A549 (cell line): ENCODE measurements at regions not wholly inside any gene's neighbourhood (a gene's known extent, or its start where the extent isn't known, plus 50 kb on each side); places are given as distances from the start of the nearest gene placed in this dataset.

Experiments used
- CEBPB ChIP-seq, 2 experiments: fragments of >200 bp in 1 of 2; sonication (Bioruptor Twin) in 1 of 2; formaldehyde crosslinking in 1 of 2; IDR thresholded peaks; 2 replicates each; pipeline ENCODE4 v1.6.1; 2012 to 2016
- EP300 ChIP-seq, 2 experiments: fragments of >200 bp; sonication (Bioruptor Twin); formaldehyde crosslinking; IDR thresholded peaks; 2 replicates in 1 of 2; 3 replicates in 1 of 2; pipeline ENCODE4 v1.6.1; 2016 to 2017
- FOSL2 ChIP-seq, 2 experiments: fragments of 450-650 bp in 1 of 2; fragments of >200 bp in 1 of 2; sonication (Bioruptor Twin) in 1 of 2; formaldehyde crosslinking; IDR thresholded peaks; 2 replicates each; pipeline versions ENCODE4 v1.5.0 to v1.6.1; 2016 to 2020; ENCODE audit warnings: mild to moderate bottlenecking in 1 of 2, moderate library complexity in 1 of 2
- JUN ChIP-seq, 2 experiments: fragments of >200 bp; sonication (Bioruptor Twin); formaldehyde crosslinking; IDR thresholded peaks; 2 replicates in 1 of 2; 3 replicates in 1 of 2; pipeline ENCODE4 v1.6.1; 2016 to 2017
- POLR2A ChIP-seq: IDR thresholded peaks from 2 replicates; pipeline ENCODE4 v1.6.1; 2012; ENCODE audit warnings: mild to moderate bottlenecking, low read length
- POLR2AphosphoS2 ChIP-seq: conservative IDR thresholded peaks from 2 replicates; pipeline ENCODE4 v1.6.1; 2012; ENCODE audit warnings: low read length, improper control_type of control experiment, inconsistent platforms
- RAD21 ChIP-seq, 2 experiments: fragments of >200 bp in 1 of 2; sonication (Bioruptor Twin) in 1 of 2; formaldehyde crosslinking in 1 of 2; IDR thresholded peaks in 1 of 2; conservative IDR thresholded peaks in 1 of 2; 2 replicates in 1 of 2; 3 replicates in 1 of 2; pipeline ENCODE4 v1.6.1; 2012 to 2018; ENCODE audit warnings: inconsistent platforms in 1 of 2
- RCOR1 ChIP-seq: fragments of 150-350 bp; IDR thresholded peaks from 2 replicates; pipeline ENCODE4 v1.6.1; 2014; ENCODE audit warnings: antibody characterized with exemption, low read length, low read depth
- SMC3 ChIP-seq: fragments of >200 bp; sonication (Bioruptor Twin); formaldehyde crosslinking; IDR thresholded peaks from 3 replicates; pipeline ENCODE4 v1.6.1; 2018; ENCODE audit warnings: inconsistent platforms
- TF ChIP-seq, protein P1 (sequence below): fragments of >200 bp; sonication (Bioruptor Twin); formaldehyde crosslinking; IDR thresholded peaks from 3 replicates; pipeline ENCODE4 v1.5.1; 2016
- TF ChIP-seq, protein P2 (sequence below): fragments of 250-450 bp; sonication (Bioruptor Pico); IDR thresholded peaks from 2 replicates; pipeline ENCODE4 v1.5.0; 2020; ENCODE audit warnings: low read depth, mild to moderate bottlenecking, moderate library complexity

DNA sequence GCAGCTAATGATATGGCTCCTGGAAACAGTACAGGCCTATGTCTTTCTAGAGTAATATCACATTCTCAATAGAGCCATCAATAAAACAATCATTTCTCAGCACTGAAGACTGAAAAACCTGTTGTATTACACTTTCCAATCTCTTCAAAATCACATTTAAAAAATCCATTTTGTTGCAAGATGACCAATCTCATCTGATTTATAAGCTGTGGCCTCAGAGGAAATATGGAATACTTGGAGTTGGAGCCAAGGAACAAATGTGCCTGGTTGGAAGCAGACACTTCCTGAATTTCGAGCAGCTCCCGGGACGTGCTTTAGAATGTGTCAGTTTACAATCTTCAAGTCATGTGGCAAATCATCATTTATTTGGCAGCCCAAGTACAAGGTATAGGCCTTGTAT is 114.5 kb downstream of the ADCYAP1 start:
- TF ChIP-seq RCOR1, result no peak
- no peak for TF ChIP-seq JUN (IDR thresholded peaks at IDR 0.05)
- TF ChIP-seq, protein P1, sequence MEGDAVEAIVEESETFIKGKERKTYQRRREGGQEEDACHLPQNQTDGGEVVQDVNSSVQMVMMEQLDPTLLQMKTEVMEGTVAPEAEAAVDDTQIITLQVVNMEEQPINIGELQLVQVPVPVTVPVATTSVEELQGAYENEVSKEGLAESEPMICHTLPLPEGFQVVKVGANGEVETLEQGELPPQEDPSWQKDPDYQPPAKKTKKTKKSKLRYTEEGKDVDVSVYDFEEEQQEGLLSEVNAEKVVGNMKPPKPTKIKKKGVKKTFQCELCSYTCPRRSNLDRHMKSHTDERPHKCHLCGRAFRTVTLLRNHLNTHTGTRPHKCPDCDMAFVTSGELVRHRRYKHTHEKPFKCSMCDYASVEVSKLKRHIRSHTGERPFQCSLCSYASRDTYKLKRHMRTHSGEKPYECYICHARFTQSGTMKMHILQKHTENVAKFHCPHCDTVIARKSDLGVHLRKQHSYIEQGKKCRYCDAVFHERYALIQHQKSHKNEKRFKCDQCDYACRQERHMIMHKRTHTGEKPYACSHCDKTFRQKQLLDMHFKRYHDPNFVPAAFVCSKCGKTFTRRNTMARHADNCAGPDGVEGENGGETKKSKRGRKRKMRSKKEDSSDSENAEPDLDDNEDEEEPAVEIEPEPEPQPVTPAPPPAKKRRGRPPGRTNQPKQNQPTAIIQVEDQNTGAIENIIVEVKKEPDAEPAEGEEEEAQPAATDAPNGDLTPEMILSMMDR, result no peak
- no peak for TF ChIP-seq RAD21 (conservative IDR thresholded peaks at IDR 0.05 in 1 of 2, IDR thresholded peaks at IDR 0.05 in 1 of 2)
- no peak for TF ChIP-seq POLR2AphosphoS2
- TF ChIP-seq CEBPB (IDR thresholded peaks at IDR 0.05), result no peak
- no peak for TF ChIP-seq POLR2A
- no peak for TF ChIP-seq FOSL2 (IDR thresholded peaks at IDR 0.05)
- TF ChIP-seq FOSL2 (CRISPR knock-in tag; IDR thresholded peaks at IDR 0.05), result no peak
- TF ChIP-seq SMC3, result no peak
- TF ChIP-seq EP300 (IDR thresholded peaks at IDR 0.05), result no peak
- TF ChIP-seq, protein P2, sequence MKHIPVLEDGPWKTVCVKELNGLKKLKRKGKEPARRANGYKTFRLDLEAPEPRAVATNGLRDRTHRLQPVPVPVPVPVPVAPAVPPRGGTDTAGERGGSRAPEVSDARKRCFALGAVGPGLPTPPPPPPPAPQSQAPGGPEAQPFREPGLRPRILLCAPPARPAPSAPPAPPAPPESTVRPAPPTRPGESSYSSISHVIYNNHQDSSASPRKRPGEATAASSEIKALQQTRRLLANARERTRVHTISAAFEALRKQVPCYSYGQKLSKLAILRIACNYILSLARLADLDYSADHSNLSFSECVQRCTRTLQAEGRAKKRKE (CRISPR knock-in tag), result no peak
